Neural cell (in vitro differentiated cells): ENCODE measurements at regions not wholly inside any gene's neighbourhood (a gene's known extent, or its start where the extent isn't known, plus 50 kb on each side); places are given as distances from the start of the nearest gene placed in this dataset.
A peak's percentile ranks its signal among the peaks of the same experiment; 100 is the strongest.

Experiments
- EP300 ChIP-seq: fragments of 450-650 bp; conservative IDR thresholded peaks from 2 replicates; pipeline ENCODE4 v1.6.1; 2014; ENCODE audit warnings: antibody characterized with exemption, mild to moderate bottlenecking, moderate library complexity; ENCODE audit not compliant: poor library complexity, severe bottlenecking
- EZH2 ChIP-seq: fragments of 200-600, 300-800 bp; shearing (Covaris generic), sonication (generic); IDR thresholded peaks from 2 replicates; pipeline ENCODE4 v1.6.1; 2014; ENCODE audit warnings: antibody characterized with exemption, low read length, borderline replicate concordance, mild to moderate bottlenecking; ENCODE audit not compliant: insufficient read depth, poor library complexity, severe bottlenecking
- MXI1 ChIP-seq: fragments of 450-650 bp; conservative IDR thresholded peaks from 2 replicates; pipeline ENCODE4 v1.6.1; 2014; ENCODE audit warnings: antibody characterized with exemption, mild to moderate bottlenecking; ENCODE audit not compliant: poor library complexity, severe bottlenecking
- POLR2AphosphoS5 ChIP-seq: IDR thresholded peaks from 2 replicates; pipeline ENCODE4 v1.6.1; 2012
- TAF1 ChIP-seq: IDR thresholded peaks from 2 replicates; pipeline ENCODE4 v1.6.1; 2012; ENCODE audit warnings: low read depth
- TF ChIP-seq, protein P1 (sequence below): fragments of 450-650 bp; IDR thresholded peaks from 2 replicates; pipeline ENCODE4 v1.5.1; 2014; ENCODE audit warnings: antibody characterized with exemption, mild to moderate bottlenecking, moderate library complexity; ENCODE audit not compliant: poor library complexity, severe bottlenecking

GRCh38 chr1:106843518-106843917 is 213.0 kb upstream of the PRMT6 start:
- TF ChIP-seq EP300 (peak; percentile 90), TAF1 (no peak), POLR2AphosphoS5 (peak; percentile 71), MXI1 (no peak), EZH2 (no peak)
- TF ChIP-seq, protein P1, sequence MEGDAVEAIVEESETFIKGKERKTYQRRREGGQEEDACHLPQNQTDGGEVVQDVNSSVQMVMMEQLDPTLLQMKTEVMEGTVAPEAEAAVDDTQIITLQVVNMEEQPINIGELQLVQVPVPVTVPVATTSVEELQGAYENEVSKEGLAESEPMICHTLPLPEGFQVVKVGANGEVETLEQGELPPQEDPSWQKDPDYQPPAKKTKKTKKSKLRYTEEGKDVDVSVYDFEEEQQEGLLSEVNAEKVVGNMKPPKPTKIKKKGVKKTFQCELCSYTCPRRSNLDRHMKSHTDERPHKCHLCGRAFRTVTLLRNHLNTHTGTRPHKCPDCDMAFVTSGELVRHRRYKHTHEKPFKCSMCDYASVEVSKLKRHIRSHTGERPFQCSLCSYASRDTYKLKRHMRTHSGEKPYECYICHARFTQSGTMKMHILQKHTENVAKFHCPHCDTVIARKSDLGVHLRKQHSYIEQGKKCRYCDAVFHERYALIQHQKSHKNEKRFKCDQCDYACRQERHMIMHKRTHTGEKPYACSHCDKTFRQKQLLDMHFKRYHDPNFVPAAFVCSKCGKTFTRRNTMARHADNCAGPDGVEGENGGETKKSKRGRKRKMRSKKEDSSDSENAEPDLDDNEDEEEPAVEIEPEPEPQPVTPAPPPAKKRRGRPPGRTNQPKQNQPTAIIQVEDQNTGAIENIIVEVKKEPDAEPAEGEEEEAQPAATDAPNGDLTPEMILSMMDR: no peak
